ENCODE measurements at regions not wholly inside any gene's neighbourhood (a gene's known extent, or its start where the extent isn't known, plus 50 kb on each side); places are given as distances from the start of the nearest gene placed in this dataset.

- no peak for TF ChIP-seq CTCF (IDR thresholded peaks at IDR 0.05; ENCODE audit: borderline replicate concordance, insufficient read depth, low read depth, low read length)
- no peak overlapping the region for H3K4me3 ChIP-seq (ENCODE audit: low read depth, low read length)
Measured at GRCh38 chr16:16882766-16883165, 503.8 kb downstream of the NPIPA7 start.

GRCh38 chr16:16884451-16884850, 505.5 kb downstream of the NPIPA7 start:
- no peak for TF ChIP-seq CTCF (IDR thresholded peaks at IDR 0.05; ENCODE audit: borderline replicate concordance, insufficient read depth, low read depth, low read length)
- no peak overlapping the region for H3K4me3 ChIP-seq (ENCODE audit: low read depth, low read length)

- H3K4me3 ChIP-seq (ENCODE audit: low read depth, low read length): no peak overlapping the region
- no peak for TF ChIP-seq CTCF (IDR thresholded peaks at IDR 0.05; ENCODE audit: borderline replicate concordance, insufficient read depth, low read depth, low read length)
Measured at GRCh38 chr16:16887193-16887592, 508.3 kb downstream of the NPIPA7 start.

- TF ChIP-seq CTCF (IDR thresholded peaks at IDR 0.05; ENCODE audit: borderline replicate concordance, insufficient read depth, low read depth, low read length): no peak
Measured at GRCh38 chr16:16890964-16891363, 512.0 kb downstream of the NPIPA7 start.

GRCh38 chr16:16904601-16905000, 525.7 kb downstream of the NPIPA7 start:
- TF ChIP-seq CTCF (IDR thresholded peaks at IDR 0.05; ENCODE audit: borderline replicate concordance, insufficient read depth, low read depth, low read length): no peak
- H3K4me3 ChIP-seq (ENCODE audit: low read depth, low read length): no peak overlapping the region

More at GRCh38 chr16:16890964-16891363, 512.0 kb downstream of the NPIPA7 start:
- no peak overlapping the region for H3K4me3 ChIP-seq (ENCODE audit: low read depth, low read length)

GRCh38 chr16:16905850-16906249, 526.9 kb downstream of the NPIPA7 start:
- no peak for TF ChIP-seq CTCF (IDR thresholded peaks at IDR 0.05; ENCODE audit: borderline replicate concordance, insufficient read depth, low read depth, low read length)
- H3K4me3 ChIP-seq (ENCODE audit: low read depth, low read length): no peak overlapping the region

- no peak for TF ChIP-seq CTCF (IDR thresholded peaks at IDR 0.05; ENCODE audit: borderline replicate concordance, insufficient read depth, low read depth, low read length)
- H3K4me3 ChIP-seq (ENCODE audit: low read depth, low read length): no peak overlapping the region
Measured at GRCh38 chr16:16907089-16907488, 528.1 kb downstream of the NPIPA7 start.

All from GM12875 (cell line).